H9 (cell line): ENCODE measurements at regions not wholly inside any gene's neighbourhood (a gene's known extent, or its start where the extent isn't known, plus 50 kb on each side); places are given as distances from the start of the nearest gene placed in this dataset.

Experiments used
- DNase-seq: peaks from one replicate; pipeline ENCODE4 v3.0.0-alpha.2; 2017
- H2AFZ ChIP-seq: one replicate; pipeline ENCODE4 v1.6.1; 2013; ENCODE audit warnings: mild to moderate bottlenecking, low read length, control low read depth, moderate library complexity
- H2AK5ac ChIP-seq: 2 replicates; pipeline ENCODE4 v1.6.1; 2013; ENCODE audit warnings: low read length, control low read depth, mixed read lengths; ENCODE audit not compliant: insufficient read length
- H2BK120ac ChIP-seq: one replicate; pipeline ENCODE4 v1.6.1; 2013; ENCODE audit warnings: low read depth, mild to moderate bottlenecking, low read length, control low read depth, inconsistent platforms; ENCODE audit not compliant: poor library complexity, severe bottlenecking
- H2BK12ac ChIP-seq: 2 replicates; pipeline ENCODE4 v1.6.1; 2013; ENCODE audit warnings: low read length, control low read depth, mixed read lengths, low read depth; ENCODE audit not compliant: insufficient read length
- H2BK15ac ChIP-seq: 2 replicates; pipeline ENCODE4 v1.6.1; 2013; ENCODE audit warnings: low read depth, low read length, control low read depth
- H2BK20ac ChIP-seq: one replicate; pipeline ENCODE4 v1.6.1; 2013; ENCODE audit warnings: low read depth, mild to moderate bottlenecking, low read length, control low read depth, inconsistent platforms; ENCODE audit not compliant: poor library complexity, severe bottlenecking
- H2BK5ac ChIP-seq: 2 replicates; pipeline ENCODE4 v1.6.1; 2013; ENCODE audit warnings: low read length, control low read depth, mixed read lengths; ENCODE audit not compliant: insufficient read length
- H3K14ac ChIP-seq: 2 replicates; pipeline ENCODE4 v1.6.1; 2013; ENCODE audit warnings: low read length, control low read depth; ENCODE audit not compliant: insufficient read depth
- H3K18ac ChIP-seq: 2 replicates; pipeline ENCODE4 v1.6.1; 2013; ENCODE audit warnings: low read depth, mild to moderate bottlenecking, mixed read lengths, low read length, control low read depth; ENCODE audit not compliant: insufficient read length
- H3K23ac ChIP-seq: 2 replicates; pipeline ENCODE4 v1.6.1; 2013; ENCODE audit warnings: low read length, control low read depth, mixed read lengths, low read depth; ENCODE audit not compliant: insufficient read length
- H3K23me2 ChIP-seq: 2 replicates; pipeline ENCODE4 v1.6.1; 2013; ENCODE audit warnings: low read depth, mild to moderate bottlenecking, mixed read lengths, low read length, control low read depth; ENCODE audit not compliant: insufficient read length, poor library complexity, severe bottlenecking
- H3K27ac ChIP-seq: 2 replicates; pipeline ENCODE4 v1.5.1; 2013; ENCODE audit warnings: low read length, control low read depth, mixed read lengths, low read depth; ENCODE audit not compliant: insufficient read length
- H3K27me3 ChIP-seq: 2 replicates; pipeline ENCODE4 v1.6.1; 2013; ENCODE audit warnings: low read length, control low read depth, inconsistent platforms; ENCODE audit not compliant: insufficient read depth
- H3K4ac ChIP-seq: 2 replicates; pipeline ENCODE4 v1.6.1; 2013; ENCODE audit warnings: low read depth, mild to moderate bottlenecking, control low read depth, inconsistent platforms, low read length, moderate library complexity
- H3K4me1 ChIP-seq: 2 replicates; pipeline ENCODE4 v1.6.1; 2013; ENCODE audit warnings: low read length, control low read depth, inconsistent platforms; ENCODE audit not compliant: insufficient read depth
- H3K4me2 ChIP-seq: 2 replicates; pipeline ENCODE4 v1.6.1; 2013; ENCODE audit warnings: low read length, control low read depth, mixed read lengths; ENCODE audit not compliant: insufficient read length, insufficient read depth
- H3K56ac ChIP-seq: 2 replicates; pipeline ENCODE4 v1.6.1; 2013; ENCODE audit warnings: low read depth, mild to moderate bottlenecking, mixed read lengths, low read length, control low read depth; ENCODE audit not compliant: insufficient read length
- H3K79me1 ChIP-seq: 2 replicates; pipeline ENCODE4 v1.6.1; 2013; ENCODE audit warnings: low read depth, mild to moderate bottlenecking, moderate library complexity, low read length, control low read depth, inconsistent platforms; ENCODE audit not compliant: insufficient read depth, poor library complexity, severe bottlenecking
- H3K79me2 ChIP-seq: 2 replicates; pipeline ENCODE4 v1.6.1; 2013; ENCODE audit warnings: low read length, control low read depth, inconsistent platforms; ENCODE audit not compliant: insufficient read depth
- H3K9ac ChIP-seq: 2 replicates; pipeline ENCODE4 v1.6.1; 2013; ENCODE audit warnings: low read length, control low read depth, mixed read lengths; ENCODE audit not compliant: insufficient read length; ENCODE audit errors: extremely low read depth
- H3K9me3 ChIP-seq: one replicate; pipeline ENCODE4 v1.6.1; 2013; ENCODE audit warnings: low read depth, low read length, inconsistent platforms; ENCODE audit not compliant: control insufficient read depth
- H3T11ph ChIP-seq: one replicate; pipeline ENCODE4 v1.6.1; 2013; ENCODE audit warnings: mild to moderate bottlenecking, low read length, control low read depth, inconsistent platforms
- H4K20me1 ChIP-seq: one replicate; pipeline ENCODE4 v1.6.1; 2013; ENCODE audit not compliant: control insufficient read depth, insufficient read length, insufficient read depth
- H4K5ac ChIP-seq: 2 replicates; pipeline ENCODE4 v1.6.1; 2013; ENCODE audit warnings: low read depth, mild to moderate bottlenecking, mixed read lengths, low read length, control low read depth; ENCODE audit not compliant: insufficient read length
- H4K8ac ChIP-seq: replicated peaks from 2 replicates; pipeline ENCODE4 v1.6.1; 2013; ENCODE audit warnings: low read length, control low read depth, mixed read lengths, low read depth; ENCODE audit not compliant: insufficient read length
- H4K91ac ChIP-seq: 2 replicates; pipeline ENCODE4 v1.6.1; 2013; ENCODE audit warnings: low read depth, mild to moderate bottlenecking, moderate library complexity, mixed read lengths, low read length, control low read depth; ENCODE audit not compliant: insufficient read length
- H3K27ac Mint-ChIP-seq, 3 experiments: 2 replicates in 2 of 3; 3 replicates in 1 of 3; pipeline ENCODE4 v1.8.0; 2020 to 2021; ENCODE audit warnings: mixed read lengths in 3 of 3, mild to moderate bottlenecking in 1 of 3, moderate library complexity in 1 of 3
- H3K27me3 Mint-ChIP-seq: 2 replicates; pipeline ENCODE4 v1.8.0; 2021; ENCODE audit warnings: low read depth, mild to moderate bottlenecking, moderate library complexity, mixed read lengths
- H3K36me3 Mint-ChIP-seq, 3 experiments: 2 replicates in 2 of 3; 3 replicates in 1 of 3; pipeline ENCODE4 v1.8.0; 2020 to 2021; ENCODE audit warnings: low read depth in 3 of 3, mixed read lengths in 3 of 3; ENCODE audit not compliant: insufficient read depth in 1 of 3
- H3K4me1 Mint-ChIP-seq, 2 experiments: 2 replicates each; pipeline ENCODE4 v1.8.0; 2020; ENCODE audit warnings: mixed read lengths in 2 of 2
- H3K4me3 Mint-ChIP-seq, 2 experiments: 2 replicates in 1 of 2; 3 replicates in 1 of 2; pipeline ENCODE4 v1.8.0; 2020 to 2021; ENCODE audit warnings: mild to moderate bottlenecking in 2 of 2, mixed read lengths in 2 of 2, moderate library complexity in 1 of 2
- H3K9me3 Mint-ChIP-seq, 2 experiments: 2 replicates in 1 of 2; 3 replicates in 1 of 2; pipeline ENCODE4 v1.8.0; 2020; ENCODE audit warnings: mild to moderate bottlenecking in 2 of 2, mixed read lengths in 2 of 2, moderate library complexity in 1 of 2
- CTCF ChIP-seq: fragments of 200-600 bp; sonication (generic); conservative IDR thresholded peaks from 3 replicates; pipeline ENCODE4 v1.8.0; 2021; ENCODE audit warnings: antibody characterized with exemption, mild to moderate bottlenecking
- WGBS: extraction: QIAGEN DNeasy Blood & Tissue Kit; methylation state at CpG from one replicate; pipeline ENCODE4 v1.1.7; 2013; ENCODE audit warnings: missing lambda C conversion rate, low lambda C conversion rate, mixed read lengths; ENCODE audit not compliant: insufficient read length; ENCODE audit errors: extremely low coverage; 5-methylcytosine and 5-hydroxymethylcytosine counted together

- no peak overlapping the region for H2AFZ ChIP-seq
- H3K18ac ChIP-seq: no peak overlapping the region
- no peak overlapping the region for H4K8ac ChIP-seq
- H3K23ac ChIP-seq: no peak overlapping the region
- peaks cover 23% of the 10 kb centered on the region for H3K27me3 Mint-ChIP-seq
- no peaks in the 10 kb centered on the region; a peak in 1 of 5 replicates for H3K9me3 Mint-ChIP-seq
- no peaks in the 10 kb centered on the region for H3K79me1 ChIP-seq
- no peak overlapping the region for H4K91ac ChIP-seq
- H3K4me1 ChIP-seq: no peaks in the 10 kb centered on the region; the same call in 1 of the 2 replicates
- no peak overlapping the region for H3K4me3 Mint-ChIP-seq
- H3K4me1 Mint-ChIP-seq: peaks cover 14 to 30% of the 10 kb centered on the region in 2 experiments
- H3K9ac ChIP-seq: no peak overlapping the region
- no peak overlapping the region for H2BK5ac ChIP-seq
- no peak overlapping the region for H2BK15ac ChIP-seq
- no peaks in the 10 kb centered on the region for H3K23me2 ChIP-seq
- no peak overlapping the region for H2BK120ac ChIP-seq
- H3K36me3 Mint-ChIP-seq: no peaks in the 10 kb centered on the region
- WGBS: no CpG with 5 or more reads among the region's 7 CpGs
- H2BK20ac ChIP-seq: no peak overlapping the region
- no peak overlapping the region for H3K56ac ChIP-seq
- H3K14ac ChIP-seq: no peak overlapping the region
- H4K20me1 ChIP-seq: no peaks in the 10 kb centered on the region
- no peak overlapping the region for H3K27ac ChIP-seq
- no peak overlapping the region for H3K4ac ChIP-seq
- no peak overlapping the region for H2BK12ac ChIP-seq
- H3K27ac Mint-ChIP-seq: no peak overlapping the region
- H3K79me2 ChIP-seq: no peaks in the 10 kb centered on the region
- H3K27me3 ChIP-seq: no peaks in the 10 kb centered on the region
- TF ChIP-seq CTCF: no peak
- no peak for DNase-seq
- no peaks in the 10 kb centered on the region for H3K9me3 ChIP-seq
- no peak overlapping the region for H2AK5ac ChIP-seq
- H4K5ac ChIP-seq: no peak overlapping the region
- no peak overlapping the region for H3K4me2 ChIP-seq
- no peak overlapping the region for H3T11ph ChIP-seq
These were observed 85.0 kb upstream of the ZNF800 start for GRCh38 chr7:127477295-127478023.
